ENCODE measurements at regions not wholly inside any gene's neighbourhood (a gene's known extent, or its start where the extent isn't known, plus 50 kb on each side); places are given as distances from the start of the nearest gene placed in this dataset.

DNA sequence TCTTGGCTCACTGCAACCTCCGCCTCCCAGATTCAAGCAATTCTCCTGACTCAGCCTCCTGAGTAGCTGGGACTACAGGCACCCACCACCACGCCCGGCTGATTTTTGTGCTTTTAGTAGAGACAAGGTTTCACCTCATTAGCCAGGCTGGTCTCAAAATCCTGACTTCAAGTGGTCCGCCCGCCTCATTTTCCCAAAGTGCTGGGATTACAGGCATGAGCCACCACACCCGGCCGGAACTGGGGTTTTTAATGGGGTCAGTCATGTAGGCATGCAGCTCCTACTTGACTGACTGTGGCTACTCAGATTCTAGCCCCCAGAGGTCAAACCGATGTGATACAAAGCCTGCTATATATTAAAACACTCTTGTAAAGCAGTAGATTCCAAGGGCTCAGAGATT is 631.7 kb downstream of the MAT2B start:
- TF ChIP-seq, protein P1, sequence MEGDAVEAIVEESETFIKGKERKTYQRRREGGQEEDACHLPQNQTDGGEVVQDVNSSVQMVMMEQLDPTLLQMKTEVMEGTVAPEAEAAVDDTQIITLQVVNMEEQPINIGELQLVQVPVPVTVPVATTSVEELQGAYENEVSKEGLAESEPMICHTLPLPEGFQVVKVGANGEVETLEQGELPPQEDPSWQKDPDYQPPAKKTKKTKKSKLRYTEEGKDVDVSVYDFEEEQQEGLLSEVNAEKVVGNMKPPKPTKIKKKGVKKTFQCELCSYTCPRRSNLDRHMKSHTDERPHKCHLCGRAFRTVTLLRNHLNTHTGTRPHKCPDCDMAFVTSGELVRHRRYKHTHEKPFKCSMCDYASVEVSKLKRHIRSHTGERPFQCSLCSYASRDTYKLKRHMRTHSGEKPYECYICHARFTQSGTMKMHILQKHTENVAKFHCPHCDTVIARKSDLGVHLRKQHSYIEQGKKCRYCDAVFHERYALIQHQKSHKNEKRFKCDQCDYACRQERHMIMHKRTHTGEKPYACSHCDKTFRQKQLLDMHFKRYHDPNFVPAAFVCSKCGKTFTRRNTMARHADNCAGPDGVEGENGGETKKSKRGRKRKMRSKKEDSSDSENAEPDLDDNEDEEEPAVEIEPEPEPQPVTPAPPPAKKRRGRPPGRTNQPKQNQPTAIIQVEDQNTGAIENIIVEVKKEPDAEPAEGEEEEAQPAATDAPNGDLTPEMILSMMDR (IDR thresholded peaks at IDR 0.05) = no peak

DNA sequence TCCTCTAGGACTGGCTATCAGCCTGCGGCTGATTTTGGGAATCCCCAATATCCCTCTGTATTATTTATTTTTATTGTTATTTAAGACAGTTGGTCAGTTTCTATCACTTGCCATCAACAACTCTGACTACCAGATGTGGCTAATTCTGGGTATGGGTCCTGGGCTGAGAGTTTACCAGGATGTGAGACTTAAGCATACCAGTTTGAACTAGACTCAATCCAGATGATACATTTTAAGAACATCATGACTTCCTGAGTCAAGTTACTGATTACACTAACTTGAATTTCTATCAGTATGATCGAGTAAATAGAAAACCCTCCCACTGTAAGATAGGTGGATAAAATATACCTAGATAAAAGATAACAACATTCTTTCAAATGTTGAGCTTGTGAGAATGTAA is 634.0 kb downstream of the MAT2B start:
- TF ChIP-seq, protein P1 (IDR thresholded peaks at IDR 0.05) = no peak

DNA sequence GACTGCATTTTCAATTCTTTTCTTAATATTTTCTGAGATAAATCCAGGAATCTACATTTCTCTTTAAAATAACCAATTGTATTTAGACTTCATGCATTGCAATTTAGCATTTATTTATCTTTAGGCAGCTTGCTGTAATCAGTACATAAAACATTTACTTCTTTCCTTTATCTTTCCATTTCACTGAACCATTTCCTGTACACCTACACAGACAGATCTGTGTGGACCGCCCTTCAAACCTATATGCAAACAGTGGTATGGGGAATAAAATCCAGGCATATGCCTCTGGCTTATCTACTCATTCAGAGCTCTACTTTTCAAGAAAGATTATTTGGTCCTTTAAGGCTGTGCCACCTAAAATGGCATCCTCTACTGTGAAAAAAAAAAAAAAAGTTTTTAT is 640.0 kb downstream of the MAT2B start:
- TF ChIP-seq, protein P1 (IDR thresholded peaks at IDR 0.05) = no peak

DNA sequence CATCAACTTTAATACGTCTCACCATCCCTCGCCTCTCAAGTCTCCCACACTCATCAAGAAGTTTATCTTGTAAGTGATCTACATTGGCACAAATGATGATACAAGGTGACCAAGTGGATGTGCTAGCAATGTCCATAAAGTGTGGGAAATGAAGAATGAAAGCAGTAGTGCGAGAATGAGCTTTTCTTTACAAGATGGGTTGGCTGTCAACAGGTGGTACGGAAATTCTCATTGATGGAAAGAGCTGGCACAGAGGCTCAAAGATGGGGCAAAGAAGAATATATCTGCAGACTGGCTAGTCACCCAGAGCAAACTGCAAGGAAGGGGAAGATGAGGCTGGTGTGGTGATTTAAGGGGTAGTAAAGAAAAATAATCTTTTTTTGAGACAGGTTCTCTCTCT is 640.8 kb downstream of the MAT2B start:
- TF ChIP-seq, protein P1 (IDR thresholded peaks at IDR 0.05) = no peak

DNA sequence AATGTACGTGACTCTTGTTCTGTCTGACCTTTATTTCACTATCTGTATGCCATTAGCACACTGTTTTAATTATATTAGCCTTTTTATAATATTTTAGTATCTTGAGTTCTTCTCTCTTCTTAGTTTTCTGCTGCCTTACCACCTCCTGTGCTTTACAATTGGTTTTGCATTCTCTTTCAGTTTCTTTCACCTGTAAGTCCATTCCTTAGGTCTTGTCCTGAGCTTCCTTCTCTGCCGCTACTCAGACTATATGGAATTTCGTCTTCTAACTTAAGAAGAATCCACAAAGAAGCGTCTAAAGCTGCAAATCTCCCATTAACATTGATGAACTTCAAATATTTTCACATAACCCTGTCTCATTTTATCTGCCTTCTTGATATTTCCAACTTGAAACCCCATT is 642.9 kb downstream of the MAT2B start:
- TF ChIP-seq, protein P1 (IDR thresholded peaks at IDR 0.05) = no peak

DNA sequence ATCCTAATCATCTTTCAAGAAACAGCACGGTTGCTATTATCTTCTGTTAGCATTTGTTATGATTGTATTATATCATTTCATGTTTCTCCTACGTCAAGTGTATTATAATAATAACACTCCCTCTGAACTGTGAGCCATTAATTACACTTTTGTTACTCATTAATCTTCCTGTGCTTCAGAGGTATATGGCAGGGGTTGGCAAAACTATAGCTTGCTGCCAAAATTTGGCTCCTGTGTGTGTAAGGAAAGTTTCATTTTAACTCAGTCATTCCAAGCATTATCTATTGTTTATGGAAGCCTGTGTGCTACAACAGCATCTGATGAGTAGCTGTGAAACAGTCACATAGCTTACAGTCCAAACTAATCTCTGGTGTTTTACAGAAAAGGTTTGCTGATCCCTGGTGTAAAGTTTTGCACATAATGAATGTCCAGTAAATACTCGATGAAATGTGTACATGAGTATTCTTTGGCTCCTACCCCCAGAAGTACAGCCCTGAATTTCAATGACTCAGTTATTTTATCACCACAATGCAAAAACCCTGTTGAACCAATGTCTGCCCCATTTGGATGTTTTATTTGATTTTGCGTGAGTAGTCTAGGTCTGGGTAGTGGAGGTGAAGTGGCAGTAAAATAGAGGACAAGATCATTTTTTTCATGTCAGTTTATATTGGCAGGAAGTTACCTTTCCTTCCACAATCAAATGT is 648.2 kb downstream of the MAT2B start:
- TF ChIP-seq, protein P1 (IDR thresholded peaks at IDR 0.05) = no peak

DNA sequence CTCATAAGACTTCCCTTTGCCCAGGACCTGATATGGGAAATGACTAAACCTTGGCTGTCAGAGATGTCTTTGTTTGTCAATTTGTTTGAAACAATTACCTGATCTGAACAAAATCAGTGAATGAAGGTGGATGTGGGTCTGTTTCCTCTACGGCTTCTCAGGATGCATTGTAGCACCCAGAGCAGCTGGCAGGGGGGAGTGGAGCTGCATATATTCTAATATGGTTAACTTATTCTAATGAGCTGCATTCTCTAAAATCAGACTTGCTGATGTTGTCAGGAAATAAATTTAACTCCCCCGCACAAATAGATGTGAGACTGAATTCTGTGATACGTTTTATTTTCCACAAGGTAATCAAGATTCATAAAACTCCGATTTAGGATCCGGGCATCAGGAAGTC is 665.4 kb downstream of the MAT2B start:
- TF ChIP-seq, protein P1 (IDR thresholded peaks at IDR 0.05) = no peak

DNA sequence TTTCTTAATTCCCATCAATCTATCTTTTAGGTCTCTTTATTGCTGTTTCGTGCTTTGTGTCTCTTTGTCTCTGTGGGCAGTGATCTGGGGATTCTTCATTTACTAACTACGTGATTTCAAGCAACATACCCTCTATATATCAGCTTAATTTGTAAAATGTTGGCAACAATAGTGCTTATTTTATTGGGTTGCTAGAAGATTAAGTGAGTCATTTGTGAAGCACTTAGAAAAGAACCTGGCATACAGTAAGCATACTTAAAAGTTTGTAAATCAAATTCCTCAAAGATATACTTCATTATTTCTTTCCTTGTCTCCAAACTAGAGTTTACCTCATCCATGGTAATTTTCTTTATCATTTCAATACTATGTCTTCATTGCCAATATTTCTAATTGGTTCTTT is 669.7 kb downstream of the MAT2B start:
- TF ChIP-seq, protein P1 (IDR thresholded peaks at IDR 0.05) = no peak

Measured in LNCAP (cell line).